Nephron progenitor cell (in vitro differentiated cells): ENCODE measurements at regions not wholly inside any gene's neighbourhood (a gene's known extent, or its start where the extent isn't known, plus 50 kb on each side); places are given as distances from the start of the nearest gene placed in this dataset.

Experiments used
- DNase-seq: peaks from one replicate; pipeline ENCODE4 v3.0.0; 2021
- H3K27ac Mint-ChIP-seq: 2 replicates; pipeline ENCODE4 v1.8.0; 2021; ENCODE audit warnings: mild to moderate bottlenecking, moderate library complexity, mixed read lengths
- H3K27me3 Mint-ChIP-seq: 2 replicates; pipeline ENCODE4 v1.8.0; 2021; ENCODE audit warnings: mild to moderate bottlenecking, low read depth, mixed read lengths; ENCODE audit not compliant: poor library complexity
- H3K36me3 Mint-ChIP-seq: 2 replicates; pipeline ENCODE4 v1.8.0; 2021; ENCODE audit warnings: low read depth, mixed read lengths
- H3K4me1 Mint-ChIP-seq: 2 replicates; pipeline ENCODE4 v1.8.0; 2021; ENCODE audit warnings: mixed read lengths
- H3K4me3 Mint-ChIP-seq: 2 replicates; pipeline ENCODE4 v1.8.0; 2021; ENCODE audit warnings: mild to moderate bottlenecking, moderate library complexity, mixed read lengths
- H3K9me3 Mint-ChIP-seq: 2 replicates; pipeline ENCODE4 v1.8.0; 2021; ENCODE audit warnings: mild to moderate bottlenecking, moderate library complexity, mixed read lengths
- TF ChIP-seq, protein P1 (sequence below): fragments of 200-600 bp; sonication (generic); IDR thresholded peaks from 2 replicates; pipeline ENCODE4 v1.5.0; 2021; ENCODE audit warnings: antibody characterized with exemption

DNA sequence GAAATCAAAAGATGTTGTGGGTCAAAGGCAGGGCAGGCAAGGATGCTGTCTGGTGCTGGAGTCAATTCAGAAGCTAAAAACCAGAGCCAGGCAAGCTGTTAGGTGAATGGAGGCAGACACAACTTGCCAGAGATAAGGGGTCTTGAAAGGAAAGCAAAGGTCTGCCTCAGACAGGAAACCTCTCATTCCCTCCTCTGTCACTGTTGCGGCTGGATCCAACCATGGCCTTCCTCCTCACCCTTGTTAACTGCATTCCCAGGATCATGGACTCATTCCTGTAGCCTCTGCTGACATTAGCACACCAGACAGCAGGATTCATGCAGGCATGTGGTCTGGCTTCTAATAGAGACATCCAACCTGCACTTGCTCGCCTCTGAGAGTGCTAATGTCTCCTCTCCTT lies 186.7 kb upstream of the HS3ST3A1 start:
- TF ChIP-seq, protein P1, sequence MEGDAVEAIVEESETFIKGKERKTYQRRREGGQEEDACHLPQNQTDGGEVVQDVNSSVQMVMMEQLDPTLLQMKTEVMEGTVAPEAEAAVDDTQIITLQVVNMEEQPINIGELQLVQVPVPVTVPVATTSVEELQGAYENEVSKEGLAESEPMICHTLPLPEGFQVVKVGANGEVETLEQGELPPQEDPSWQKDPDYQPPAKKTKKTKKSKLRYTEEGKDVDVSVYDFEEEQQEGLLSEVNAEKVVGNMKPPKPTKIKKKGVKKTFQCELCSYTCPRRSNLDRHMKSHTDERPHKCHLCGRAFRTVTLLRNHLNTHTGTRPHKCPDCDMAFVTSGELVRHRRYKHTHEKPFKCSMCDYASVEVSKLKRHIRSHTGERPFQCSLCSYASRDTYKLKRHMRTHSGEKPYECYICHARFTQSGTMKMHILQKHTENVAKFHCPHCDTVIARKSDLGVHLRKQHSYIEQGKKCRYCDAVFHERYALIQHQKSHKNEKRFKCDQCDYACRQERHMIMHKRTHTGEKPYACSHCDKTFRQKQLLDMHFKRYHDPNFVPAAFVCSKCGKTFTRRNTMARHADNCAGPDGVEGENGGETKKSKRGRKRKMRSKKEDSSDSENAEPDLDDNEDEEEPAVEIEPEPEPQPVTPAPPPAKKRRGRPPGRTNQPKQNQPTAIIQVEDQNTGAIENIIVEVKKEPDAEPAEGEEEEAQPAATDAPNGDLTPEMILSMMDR, result no peak
- no peak overlapping the region for H3K27ac Mint-ChIP-seq
- H3K36me3 Mint-ChIP-seq, result peaks cover 12% of the 10 kb centered on the region
- peaks cover 10% of the 10 kb centered on the region for H3K4me1 Mint-ChIP-seq
- peaks cover 18% of the 10 kb centered on the region for H3K9me3 Mint-ChIP-seq
- H3K27me3 Mint-ChIP-seq, result no peaks in the 10 kb centered on the region
- no peak for DNase-seq
- no peak overlapping the region for H3K4me3 Mint-ChIP-seq

DNA sequence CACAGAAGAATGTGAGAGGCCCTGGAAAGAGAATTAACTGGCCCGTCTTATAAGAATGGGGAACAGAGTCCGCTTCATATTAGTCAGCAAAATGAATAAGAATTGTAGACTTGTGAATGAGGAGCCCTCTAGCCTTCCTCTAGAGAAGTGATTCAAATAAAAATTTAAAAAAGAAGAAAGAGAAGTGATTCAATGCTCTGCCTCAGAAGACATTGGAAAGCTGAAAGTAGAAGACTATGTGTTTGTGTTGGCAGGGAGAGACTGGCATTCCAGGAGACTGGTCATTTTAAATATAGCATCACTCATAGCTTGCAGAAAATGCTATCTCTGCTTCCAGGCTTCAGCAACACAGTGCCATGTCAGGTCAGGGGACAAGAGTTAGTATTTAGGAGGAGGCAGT lies 190.6 kb upstream of the HS3ST3A1 start:
- TF ChIP-seq, protein P1, result no peak
- H3K9me3 Mint-ChIP-seq, result peaks cover 18% of the 10 kb centered on the region
- H3K36me3 Mint-ChIP-seq, result peaks cover 12% of the 10 kb centered on the region
- DNase-seq, result no peak
- no peak overlapping the region for H3K4me3 Mint-ChIP-seq
- no peaks in the 10 kb centered on the region for H3K27me3 Mint-ChIP-seq
- no peak overlapping the region for H3K27ac Mint-ChIP-seq
- no peaks in the 10 kb centered on the region for H3K4me1 Mint-ChIP-seq

DNA sequence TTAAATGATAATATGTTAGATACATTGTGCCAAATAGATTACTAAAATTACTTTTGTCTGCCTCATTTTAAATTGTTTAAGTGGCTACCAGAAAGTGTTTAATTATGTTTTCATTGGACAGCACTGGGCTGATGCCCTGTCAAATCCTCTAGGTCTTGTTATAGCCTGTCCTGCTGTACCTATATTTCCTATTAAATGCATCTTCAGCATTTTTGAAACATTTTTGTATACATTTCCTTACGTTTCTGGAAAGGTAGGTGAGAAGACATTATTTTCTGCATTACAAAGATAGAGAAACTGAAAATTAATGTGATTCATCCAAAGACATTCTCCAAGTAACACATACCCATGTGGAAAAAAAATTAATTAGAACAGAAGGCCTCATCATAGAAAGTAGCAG lies 192.2 kb upstream of the HS3ST3A1 start:
- H3K4me3 Mint-ChIP-seq, result no peak overlapping the region
- H3K4me1 Mint-ChIP-seq, result no peaks in the 10 kb centered on the region
- H3K9me3 Mint-ChIP-seq, result peaks cover 18% of the 10 kb centered on the region
- DNase-seq, result no peak
- H3K27ac Mint-ChIP-seq, result no peak overlapping the region
- H3K36me3 Mint-ChIP-seq, result peaks cover 16% of the 10 kb centered on the region
- TF ChIP-seq, protein P1, result no peak
- no peaks in the 10 kb centered on the region for H3K27me3 Mint-ChIP-seq

DNA sequence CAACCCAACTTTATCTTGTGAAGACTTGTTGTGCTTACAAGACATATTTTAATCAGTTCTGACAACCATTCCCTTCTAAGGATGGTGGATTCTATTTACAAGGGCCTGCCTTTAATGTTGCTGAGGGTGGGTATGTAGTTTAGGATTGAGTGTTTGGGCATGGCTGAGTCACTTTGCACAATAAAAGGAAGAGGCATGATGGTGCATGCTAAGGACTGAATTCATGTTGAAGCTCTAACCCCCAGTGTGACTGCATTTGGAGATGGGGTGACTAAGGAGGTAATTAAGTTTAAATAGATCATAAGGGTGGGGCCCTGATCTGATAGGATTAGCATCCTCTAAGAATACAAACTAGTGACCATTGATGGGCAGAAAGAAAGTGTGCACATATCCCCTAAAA lies 196.1 kb upstream of the HS3ST3A1 start:
- no peak for DNase-seq
- Mint-ChIP-seq H3K36me3 (peaks cover 4% of the 10 kb centered on the region), H3K4me3 (no peak overlapping the region), H3K27me3 (peaks cover 5% of the 10 kb centered on the region), H3K4me1 (no peaks in the 10 kb centered on the region), H3K9me3 (no peaks in the 10 kb centered on the region), H3K27ac (no peak overlapping the region)
- TF ChIP-seq, protein P1, result no peak

DNA sequence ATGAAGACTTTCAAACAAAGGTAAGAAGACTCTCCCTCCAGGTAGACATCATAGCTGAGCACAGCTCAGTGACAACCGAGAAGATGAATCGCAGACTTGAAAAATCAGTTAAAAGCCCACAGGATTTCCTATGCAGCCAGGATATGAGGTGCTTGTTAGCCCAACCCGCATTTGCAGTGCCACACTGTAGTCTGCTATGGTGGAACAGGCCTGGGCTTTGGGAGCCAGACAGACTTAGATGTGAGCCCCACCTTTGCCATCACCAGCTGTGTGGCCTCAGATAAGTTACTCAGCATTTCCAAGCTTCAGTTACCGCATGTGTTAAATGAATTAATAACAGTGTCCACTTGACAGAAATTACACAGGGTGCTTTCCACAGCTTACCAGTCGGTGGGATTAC lies 204.4 kb upstream of the HS3ST3A1 start:
- H3K4me1 Mint-ChIP-seq, result no peaks in the 10 kb centered on the region
- H3K27ac Mint-ChIP-seq, result no peak overlapping the region
- peaks cover 5% of the 10 kb centered on the region for H3K9me3 Mint-ChIP-seq
- H3K36me3 Mint-ChIP-seq, result peaks cover 6% of the 10 kb centered on the region
- no peak overlapping the region for H3K4me3 Mint-ChIP-seq
- TF ChIP-seq, protein P1, result no peak
- H3K27me3 Mint-ChIP-seq, result no peaks in the 10 kb centered on the region
- DNase-seq, result no peak

DNA sequence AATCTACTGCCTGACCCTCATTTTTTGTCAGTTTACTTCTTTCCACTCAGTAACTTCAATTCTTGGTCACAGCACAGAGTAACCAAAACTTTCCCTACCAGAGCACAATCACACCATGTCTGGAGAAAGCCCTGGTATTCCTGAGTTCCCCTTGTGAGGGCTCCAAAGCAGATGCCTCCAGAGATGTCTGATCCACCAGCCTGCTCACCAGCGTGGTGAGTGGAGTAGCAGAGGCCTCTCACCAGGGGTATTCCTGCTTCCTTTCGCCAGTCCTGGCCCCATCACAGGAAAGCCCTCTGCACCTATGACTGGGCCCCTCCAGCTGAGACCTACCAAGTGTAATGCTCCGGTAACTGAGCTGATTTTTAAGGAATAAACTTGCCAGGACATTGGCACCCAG lies 205.4 kb upstream of the HS3ST3A1 start:
- H3K9me3 Mint-ChIP-seq, result peaks cover 5% of the 10 kb centered on the region
- no peaks in the 10 kb centered on the region for H3K27me3 Mint-ChIP-seq
- no peak overlapping the region for H3K4me3 Mint-ChIP-seq
- H3K27ac Mint-ChIP-seq, result no peak overlapping the region
- peaks cover 6% of the 10 kb centered on the region for H3K36me3 Mint-ChIP-seq
- H3K4me1 Mint-ChIP-seq, result no peaks in the 10 kb centered on the region
- TF ChIP-seq, protein P1, result no peak
- no peak for DNase-seq
